ENCODE measurements at regions not wholly inside any gene's neighbourhood (a gene's known extent, or its start where the extent isn't known, plus 50 kb on each side); places are given as distances from the start of the nearest gene placed in this dataset.
"Not testable (repeated sequence)": the region's sequence is repeated elsewhere in the genome, so short reads cannot be mapped to it uniquely, and the experiment has no call there.

DNA sequence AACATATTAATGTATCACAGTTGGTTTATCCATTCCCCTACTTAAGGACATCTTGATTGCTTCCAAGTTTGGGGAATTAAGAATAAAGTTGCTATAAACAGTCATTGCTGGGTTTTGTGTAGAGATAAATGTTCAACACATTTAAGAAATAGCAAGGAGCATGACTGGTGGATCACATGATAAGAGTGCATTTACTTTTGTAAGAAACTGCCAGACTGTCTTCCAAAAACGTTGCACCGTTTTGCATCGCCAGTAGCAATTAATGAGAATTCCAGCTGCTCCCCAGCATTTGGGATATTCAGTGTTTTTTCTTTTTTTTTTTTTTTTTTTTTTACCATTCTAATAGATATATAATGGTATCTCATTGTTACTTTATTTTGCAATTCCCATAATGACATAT lies 695.7 kb upstream of the GJE1 start:
- no peak for DNase-seq

GRCh38 chr6:141426400-141426980 lies 706.2 kb upstream of the GJE1 start:
- no peak for DNase-seq

- DNase-seq = no peak
Measured at GRCh38 chr6:141421378-141421777, 711.3 kb upstream of the GJE1 start.

DNA sequence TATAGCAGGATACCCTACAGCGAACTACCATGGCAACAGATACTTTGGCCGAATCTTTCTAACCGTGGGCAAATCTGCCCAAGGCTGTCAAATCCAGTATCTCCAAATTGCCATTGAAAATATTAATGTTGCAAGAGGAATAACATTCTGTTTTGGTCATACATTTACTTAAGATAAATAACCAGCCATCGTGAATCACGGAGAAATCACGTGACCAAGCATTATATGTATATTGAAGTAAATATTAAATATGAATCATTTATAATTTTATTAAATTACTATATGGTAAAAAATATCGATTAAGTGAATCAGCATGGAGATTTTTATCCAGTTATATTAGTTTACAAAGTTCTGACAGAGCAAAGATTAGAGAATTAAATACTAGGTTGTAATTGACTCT lies 714.6 kb upstream of the GJE1 start:
- no peak for DNase-seq

- DNase-seq = no peak
Measured at GRCh38 chr6:141415896-141416295, 716.8 kb upstream of the GJE1 start.

DNA sequence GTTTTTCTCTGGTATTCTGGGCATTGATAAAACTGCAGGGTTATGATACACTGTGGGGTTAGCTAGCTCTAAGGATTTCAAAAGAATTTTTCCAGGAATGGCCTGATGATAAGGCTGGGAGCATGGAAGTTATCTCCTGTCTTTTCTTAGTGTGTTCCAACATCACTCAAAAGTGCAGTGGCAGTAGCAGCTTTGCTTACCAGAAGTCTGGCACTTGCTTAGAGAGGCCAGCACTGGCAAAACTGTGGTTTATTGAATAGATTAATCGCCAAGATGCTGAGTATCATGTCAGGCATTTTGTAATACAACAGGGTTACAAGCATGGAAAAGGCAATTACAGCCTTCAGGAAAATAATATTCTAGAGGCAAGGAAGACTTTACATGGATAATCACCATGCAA lies 719.5 kb upstream of the GJE1 start:
- no peak for DNase-seq

DNA sequence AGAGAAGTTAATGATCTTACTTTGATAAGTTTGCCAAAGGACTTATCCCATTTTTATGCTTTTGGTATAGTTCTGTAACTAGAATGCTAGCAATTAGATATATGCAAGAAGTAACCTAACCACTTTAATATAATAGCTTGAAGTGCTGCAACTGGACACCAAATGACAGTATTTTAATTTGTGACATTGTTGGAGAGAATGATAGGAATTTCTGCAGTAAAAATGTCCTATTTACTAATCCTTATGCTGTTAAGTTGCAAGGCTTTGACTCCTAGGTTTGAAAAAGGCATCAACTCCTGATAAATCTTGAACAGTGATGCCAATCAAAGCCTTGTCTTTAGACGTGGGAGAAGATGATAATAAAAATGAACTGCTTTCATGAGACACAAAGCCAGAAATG lies 726.0 kb upstream of the GJE1 start:
- no peak for DNase-seq

DNA sequence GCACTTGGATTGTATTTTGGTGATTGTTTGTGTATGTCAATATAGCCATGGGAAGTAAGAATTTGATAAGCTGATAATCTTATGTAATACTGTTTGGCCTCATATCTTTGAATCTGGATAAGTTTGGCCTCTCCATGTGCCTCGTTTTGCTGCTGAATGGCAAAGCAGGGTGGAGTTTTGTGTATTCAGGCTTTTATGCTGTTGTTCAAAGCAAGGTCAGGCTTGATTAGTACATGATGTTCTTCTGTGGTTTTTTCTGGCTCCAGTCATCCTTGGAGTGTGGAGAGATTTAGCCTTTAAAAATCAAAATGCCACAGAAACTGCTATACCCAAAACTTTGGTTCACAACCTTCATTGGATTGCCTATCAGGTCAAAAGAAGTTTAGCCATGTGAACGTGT lies 728.9 kb upstream of the GJE1 start:
- DNase-seq = no peak

DNA sequence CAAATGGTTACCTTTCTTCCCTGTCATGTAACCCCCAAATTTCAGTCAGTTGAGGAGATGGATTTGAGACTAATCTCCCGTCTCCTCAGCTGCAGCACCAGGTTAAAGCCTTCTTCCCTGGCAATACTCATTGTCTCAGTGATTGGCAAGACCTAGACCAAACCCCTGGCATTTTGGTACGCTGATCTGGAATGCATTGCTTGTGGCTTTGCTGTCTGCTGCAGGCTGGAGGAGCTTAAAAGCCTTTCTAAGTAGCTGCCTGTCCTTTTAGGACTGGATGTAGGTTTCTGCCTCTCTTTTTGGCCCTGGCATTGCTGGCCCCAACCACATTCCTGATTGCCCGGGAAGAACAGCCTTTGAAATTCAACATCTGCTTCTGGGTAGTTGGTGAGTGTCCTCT lies 729.6 kb upstream of the GJE1 start:
- no peak for DNase-seq

- DNase-seq = no peak
Measured at GRCh38 chr6:141402489-141402888, 730.2 kb upstream of the GJE1 start.

- no peak for DNase-seq
Measured at GRCh38 chr6:141401851-141402250, 730.9 kb upstream of the GJE1 start.

- no peak for DNase-seq
Measured at GRCh38 chr6:141401168-141401567, 731.6 kb upstream of the GJE1 start.

DNA sequence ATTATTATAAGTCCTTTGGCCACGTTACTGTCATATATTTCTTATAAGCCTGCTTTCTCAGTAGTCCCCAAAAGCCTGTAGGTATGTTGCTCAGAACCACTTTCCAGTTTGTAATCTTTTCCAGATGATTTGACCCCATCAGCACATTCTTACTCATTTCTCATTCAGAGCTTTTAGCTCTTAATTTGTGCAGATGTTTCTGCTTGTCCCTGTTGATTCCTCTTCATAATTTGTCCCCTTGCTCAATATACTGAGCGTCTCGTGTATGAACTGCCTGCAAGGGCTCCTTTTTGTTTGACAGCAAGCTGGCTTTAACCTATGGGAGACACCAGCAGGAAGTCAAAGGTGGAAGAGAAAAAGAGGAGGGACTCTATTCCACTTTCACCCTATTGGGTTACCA lies 733.8 kb upstream of the GJE1 start:
- DNase-seq = no peak

- DNase-seq = no peak
Measured at GRCh38 chr6:141395443-141396008, 737.2 kb upstream of the GJE1 start.

- no peak for DNase-seq
Measured at GRCh38 chr6:141394565-141395051, 738.1 kb upstream of the GJE1 start.

DNA sequence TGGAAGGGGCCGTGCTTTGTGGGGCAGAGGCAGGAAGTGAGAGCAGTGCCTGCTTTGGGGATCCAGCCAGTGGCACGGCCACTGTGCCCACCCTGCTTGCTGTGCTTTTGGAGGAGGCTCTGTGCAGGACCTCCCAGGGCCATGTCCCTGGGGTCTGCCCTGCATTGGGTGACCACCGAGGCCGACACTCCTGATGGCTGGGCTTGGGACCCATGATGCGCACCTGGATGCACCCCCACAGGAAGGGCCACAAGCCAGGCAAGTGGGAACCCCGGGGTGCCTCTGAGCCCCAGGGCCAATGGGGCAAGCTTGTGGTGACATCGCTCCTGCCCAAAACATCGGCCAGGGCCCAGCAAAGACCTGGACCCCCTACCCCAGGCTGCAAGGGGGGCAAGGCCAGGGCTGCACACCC lies 738.6 kb upstream of the GJE1 start:
- DNase-seq = no peak

- no peak for DNase-seq
Measured at GRCh38 chr6:141393405-141394124, 739.2 kb upstream of the GJE1 start.

DNA sequence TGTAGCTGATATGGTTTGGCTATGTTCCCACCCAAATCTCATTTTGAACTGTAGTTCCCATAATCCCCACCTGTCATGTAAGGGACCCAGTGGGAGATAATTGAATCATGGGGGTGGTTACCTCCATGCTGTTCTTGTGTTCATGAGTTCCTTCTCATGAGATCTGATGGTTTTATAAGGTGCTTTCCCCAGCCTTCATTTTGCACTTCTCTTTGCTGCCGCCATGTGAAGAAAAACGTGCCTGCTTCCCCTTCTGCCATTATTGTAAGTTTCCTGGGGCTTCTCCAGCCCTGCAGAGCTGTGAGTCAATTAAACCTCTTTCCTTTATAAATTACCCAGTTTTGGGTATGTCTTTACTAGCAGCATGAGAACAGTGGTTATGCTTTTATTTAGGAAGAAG lies 741.6 kb upstream of the GJE1 start:
- not testable (repeated sequence) for DNase-seq

DNA sequence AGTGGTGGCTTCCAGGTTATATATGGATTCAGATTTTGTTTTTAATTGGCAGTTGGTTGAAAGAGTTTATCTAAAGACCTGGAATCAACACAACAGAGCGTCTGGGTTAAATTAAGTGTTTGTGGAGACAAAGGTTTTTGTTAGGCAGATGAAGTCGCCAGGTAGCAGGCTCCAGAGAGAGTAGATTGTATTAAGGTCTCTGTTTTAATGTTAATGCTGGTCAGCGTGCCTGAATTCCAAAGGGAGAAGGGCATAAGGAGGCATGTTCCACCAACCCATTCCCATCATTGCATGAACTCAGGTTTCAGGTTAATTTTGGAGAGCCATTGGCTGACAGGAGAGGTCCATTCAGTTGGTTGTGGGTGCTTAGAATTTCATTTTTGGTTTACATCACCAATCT lies 744.1 kb upstream of the GJE1 start:
- DNase-seq = no peak

- no peak for DNase-seq
Measured at GRCh38 chr6:141370438-141370837, 762.3 kb upstream of the GJE1 start.

DNA sequence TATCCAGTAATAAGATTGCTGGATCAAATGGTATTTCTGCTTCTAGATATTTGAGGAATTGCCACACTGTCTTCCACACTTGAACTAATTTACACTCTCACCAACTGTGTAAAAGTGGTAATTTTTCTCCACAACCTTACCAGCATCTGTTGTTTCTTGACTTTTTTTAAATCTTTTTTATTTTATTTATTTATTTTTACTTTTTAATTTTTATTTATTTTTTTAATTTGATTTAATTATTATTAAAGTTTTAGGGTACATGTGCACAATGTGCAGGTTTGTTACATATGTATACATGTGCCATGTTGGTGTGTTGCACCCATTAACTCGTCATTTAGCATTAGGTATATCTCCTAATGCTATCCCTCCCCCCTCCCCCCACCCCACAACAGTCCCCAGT lies 765.9 kb upstream of the GJE1 start:
- not testable (repeated sequence) for DNase-seq

GRCh38 chr6:141364694-141365093 lies 768.0 kb upstream of the GJE1 start:
- DNase-seq = no peak

- DNase-seq = no peak
Measured at GRCh38 chr6:141364232-141364631, 768.5 kb upstream of the GJE1 start.

GRCh38 chr6:141361559-141361958 lies 771.2 kb upstream of the GJE1 start:
- no peak for DNase-seq

GRCh38 chr6:141359953-141360352 lies 772.8 kb upstream of the GJE1 start:
- no peak for DNase-seq
